HG03442 (cell line): ENCODE measurements at regions not wholly inside any gene's neighbourhood (a gene's known extent, or its start where the extent isn't known, plus 50 kb on each side); places are given as distances from the start of the nearest gene placed in this dataset.

Experiments used
- ATAC-seq: cut with Tn5 transposase; IDR thresholded peaks from one replicate; pipeline ENCODE4 v1.9.1; 2021; ENCODE audit warnings: mild to moderate bottlenecking, moderate library complexity; ENCODE audit not compliant: unreplicated experiment

- ATAC-seq = no peak
Measured at GRCh38 chr4:137599734-137600133, 67.4 kb upstream of the PCDH18 start.

GRCh38 chr4:137597752-137598430 lies 65.6 kb upstream of the PCDH18 start:
- no peak for ATAC-seq

GRCh38 chr4:137587796-137588195 lies 55.5 kb upstream of the PCDH18 start:
- ATAC-seq = no peak

- no peak for ATAC-seq
Measured at GRCh38 chr4:137583671-137584070, 51.4 kb upstream of the PCDH18 start.
